GM12892 (cell line): ENCODE measurements at regions not wholly inside any gene's neighbourhood (a gene's known extent, or its start where the extent isn't known, plus 50 kb on each side); places are given as distances from the start of the nearest gene placed in this dataset.

Experiments used
- POLR2A ChIP-seq: IDR thresholded peaks from 2 replicates; pipeline ENCODE4 v1.6.1; 2011; ENCODE audit warnings: low read depth, low read length, control low read depth
- POLR2AphosphoS5 ChIP-seq: IDR thresholded peaks from 2 replicates; pipeline ENCODE4 v1.6.1; 2011; ENCODE audit warnings: low read depth, low read length, control low read depth
- TAF1 ChIP-seq: IDR thresholded peaks from 2 replicates; pipeline ENCODE4 v1.6.1; 2011; ENCODE audit warnings: low read depth, mild to moderate bottlenecking, control low read depth, low read length, borderline replicate concordance

- TF ChIP-seq POLR2AphosphoS5: no peak
- no peak for TF ChIP-seq TAF1
- no peak for TF ChIP-seq POLR2A
Observed at GRCh38 chrX:88284844-88285243, 462.2 kb upstream of the CPXCR1 start.
